Adrenal gland (tissue), 5 donors: ENCODE measurements at regions not wholly inside any gene's neighbourhood (a gene's known extent, or its start where the extent isn't known, plus 50 kb on each side); places are given as distances from the start of the nearest gene placed in this dataset.

Experiments
- POLR2A ChIP-seq, 2 donors: fragments of 450-650 bp; IDR thresholded peaks; one replicate each; pipeline ENCODE4 v1.6.1; 2017; ENCODE audit warnings: antibody characterized with exemption in 2 of 2, mild to moderate bottlenecking in 2 of 2, moderate library complexity in 1 of 2
- TF ChIP-seq, protein P1 (sequence below), 6 experiments: fragments of 450-650 bp in 4 of 6; fragments of 200-600 bp in 2 of 6; sonication (generic) in 1 of 6; IDR thresholded peaks; 1 replicate in 5 of 6; 2 replicates in 1 of 6; pipeline versions ENCODE4 v1.5.1 to v1.8.0; 2016 to 2021; ENCODE audit warnings: antibody characterized with exemption in 6 of 6, mild to moderate bottlenecking in 2 of 6, moderate library complexity in 1 of 6
- donor health status: DM: no; HTN: no; CAD: no.

DNA sequence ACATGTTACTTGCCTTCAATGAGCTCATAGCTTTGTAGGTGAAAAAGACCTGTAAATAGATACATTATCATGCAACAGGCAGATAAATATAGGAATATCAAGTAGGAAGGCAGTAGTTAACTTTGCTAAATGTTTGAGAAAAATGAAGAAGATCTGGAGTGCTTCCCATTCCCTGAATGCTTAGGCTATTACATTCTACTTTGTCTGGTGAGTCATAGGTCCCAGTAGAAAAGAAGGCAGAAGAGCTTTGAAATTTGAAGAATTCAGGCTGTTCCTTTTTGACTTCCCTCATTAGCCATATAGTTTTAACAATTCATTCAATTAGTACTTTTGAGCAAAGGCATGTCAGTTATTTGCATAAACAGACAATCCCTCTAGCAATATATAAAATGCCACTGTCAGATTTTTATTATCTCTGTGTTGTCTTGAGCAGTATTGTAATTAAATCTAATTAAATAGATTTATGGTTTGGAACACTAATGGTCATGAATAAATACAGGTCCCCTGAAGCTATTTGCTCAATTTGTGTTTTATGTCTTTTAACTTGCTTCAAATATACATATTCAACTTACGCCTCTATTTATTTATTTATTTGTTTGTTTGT, 875.0 kb downstream of the REEP3 start:
- TF ChIP-seq, protein P1, sequence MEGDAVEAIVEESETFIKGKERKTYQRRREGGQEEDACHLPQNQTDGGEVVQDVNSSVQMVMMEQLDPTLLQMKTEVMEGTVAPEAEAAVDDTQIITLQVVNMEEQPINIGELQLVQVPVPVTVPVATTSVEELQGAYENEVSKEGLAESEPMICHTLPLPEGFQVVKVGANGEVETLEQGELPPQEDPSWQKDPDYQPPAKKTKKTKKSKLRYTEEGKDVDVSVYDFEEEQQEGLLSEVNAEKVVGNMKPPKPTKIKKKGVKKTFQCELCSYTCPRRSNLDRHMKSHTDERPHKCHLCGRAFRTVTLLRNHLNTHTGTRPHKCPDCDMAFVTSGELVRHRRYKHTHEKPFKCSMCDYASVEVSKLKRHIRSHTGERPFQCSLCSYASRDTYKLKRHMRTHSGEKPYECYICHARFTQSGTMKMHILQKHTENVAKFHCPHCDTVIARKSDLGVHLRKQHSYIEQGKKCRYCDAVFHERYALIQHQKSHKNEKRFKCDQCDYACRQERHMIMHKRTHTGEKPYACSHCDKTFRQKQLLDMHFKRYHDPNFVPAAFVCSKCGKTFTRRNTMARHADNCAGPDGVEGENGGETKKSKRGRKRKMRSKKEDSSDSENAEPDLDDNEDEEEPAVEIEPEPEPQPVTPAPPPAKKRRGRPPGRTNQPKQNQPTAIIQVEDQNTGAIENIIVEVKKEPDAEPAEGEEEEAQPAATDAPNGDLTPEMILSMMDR (IDR thresholded peaks at IDR 0.05): no peak
- no peak for TF ChIP-seq POLR2A (IDR thresholded peaks at IDR 0.05)
